Skeletal muscle satellite cell (primary cell): ENCODE measurements at regions not wholly inside any gene's neighbourhood (a gene's known extent, or its start where the extent isn't known, plus 50 kb on each side); places are given as distances from the start of the nearest gene placed in this dataset.

Experiments used
- H3K27me3 ChIP-seq: 2 replicates; pipeline ENCODE4 v1.7.0; 2013; ENCODE audit warnings: low read length; ENCODE audit not compliant: control insufficient read depth, insufficient read depth
- H3K36me3 ChIP-seq: 2 replicates; pipeline ENCODE4 v1.7.0; 2013; ENCODE audit warnings: mild to moderate bottlenecking, control low read depth, low read length; ENCODE audit not compliant: insufficient read depth
- H3K4me1 ChIP-seq: 2 replicates; pipeline ENCODE4 v1.7.0; 2013; ENCODE audit warnings: low read length; ENCODE audit not compliant: control insufficient read depth, insufficient read depth
- H3K4me2 ChIP-seq: 2 replicates; pipeline ENCODE4 v1.7.0; 2013; ENCODE audit warnings: mild to moderate bottlenecking, low read length
- H3K4me3 ChIP-seq: 2 replicates; pipeline ENCODE4 v1.7.0; 2013; ENCODE audit warnings: low read length
- H3K9ac ChIP-seq: 2 replicates; pipeline ENCODE4 v1.7.0; 2013; ENCODE audit warnings: mild to moderate bottlenecking, low read depth, low read length, moderate library complexity
- H3K9me3 ChIP-seq: replicated peaks from 2 replicates; pipeline ENCODE4 v1.7.0; 2013; ENCODE audit warnings: mild to moderate bottlenecking, control low read depth, low read length

GRCh38 chr18:1982056-1982455, 589.2 kb downstream of the METTL4 start:
- Histone ChIP-seq H3K4me3 (no peak overlapping the region), H3K36me3 (no peaks in the 10 kb centered on the region), H3K4me2 (no peak overlapping the region), H3K9me3 (peaks cover 7% of the 10 kb centered on the region), H3K27me3 (no peaks in the 10 kb centered on the region), H3K9ac (no peak overlapping the region), H3K4me1 (no peaks in the 10 kb centered on the region)

- peaks cover 7% of the 10 kb centered on the region for H3K9me3 ChIP-seq
- H3K4me1 ChIP-seq: no peaks in the 10 kb centered on the region
- no peaks in the 10 kb centered on the region for H3K36me3 ChIP-seq
- no peak overlapping the region for H3K4me2 ChIP-seq
- no peaks in the 10 kb centered on the region for H3K27me3 ChIP-seq
- no peak overlapping the region for H3K9ac ChIP-seq
- no peak overlapping the region for H3K4me3 ChIP-seq
Measured at GRCh38 chr18:1983746-1984515, 587.4 kb downstream of the METTL4 start.

GRCh38 chr18:1993866-1994265, 577.4 kb downstream of the METTL4 start:
- Histone ChIP-seq H3K27me3 (no peaks in the 10 kb centered on the region), H3K9ac (no peak overlapping the region), H3K36me3 (no peaks in the 10 kb centered on the region), H3K4me1 (no peaks in the 10 kb centered on the region), H3K9me3 (no peaks in the 10 kb centered on the region), H3K4me2 (no peak overlapping the region), H3K4me3 (no peak overlapping the region)

GRCh38 chr18:1994471-1994870, 576.8 kb downstream of the METTL4 start:
- no peak overlapping the region for H3K9ac ChIP-seq
- H3K4me2 ChIP-seq: no peak overlapping the region
- H3K36me3 ChIP-seq: no peaks in the 10 kb centered on the region
- H3K9me3 ChIP-seq: no peaks in the 10 kb centered on the region
- H3K27me3 ChIP-seq: no peaks in the 10 kb centered on the region
- no peak overlapping the region for H3K4me3 ChIP-seq
- no peaks in the 10 kb centered on the region for H3K4me1 ChIP-seq

GRCh38 chr18:1995041-1995612, 576.2 kb downstream of the METTL4 start:
- H3K9ac ChIP-seq: no peak overlapping the region
- H3K4me1 ChIP-seq: no peaks in the 10 kb centered on the region
- no peaks in the 10 kb centered on the region for H3K36me3 ChIP-seq
- H3K4me3 ChIP-seq: no peak overlapping the region
- no peak overlapping the region for H3K4me2 ChIP-seq
- no peaks in the 10 kb centered on the region for H3K9me3 ChIP-seq
- H3K27me3 ChIP-seq: no peaks in the 10 kb centered on the region

- Histone ChIP-seq H3K4me3 (no peak overlapping the region), H3K27me3 (no peaks in the 10 kb centered on the region), H3K9me3 (no peaks in the 10 kb centered on the region), H3K36me3 (no peaks in the 10 kb centered on the region), H3K9ac (no peak overlapping the region), H3K4me2 (no peak overlapping the region), H3K4me1 (no peaks in the 10 kb centered on the region)
Measured at GRCh38 chr18:1998121-1998520, 573.2 kb downstream of the METTL4 start.

- H3K4me2 ChIP-seq: no peak overlapping the region
- no peak overlapping the region for H3K4me3 ChIP-seq
- H3K4me1 ChIP-seq: no peaks in the 10 kb centered on the region
- no peaks in the 10 kb centered on the region for H3K27me3 ChIP-seq
- no peaks in the 10 kb centered on the region for H3K9me3 ChIP-seq
- H3K36me3 ChIP-seq: no peaks in the 10 kb centered on the region
- no peak overlapping the region for H3K9ac ChIP-seq
Measured at GRCh38 chr18:1999387-1999786, 571.9 kb downstream of the METTL4 start.

- Histone ChIP-seq H3K4me1 (no peaks in the 10 kb centered on the region), H3K9me3 (no peaks in the 10 kb centered on the region), H3K27me3 (no peaks in the 10 kb centered on the region), H3K36me3 (no peaks in the 10 kb centered on the region), H3K4me3 (no peak overlapping the region), H3K9ac (no peak overlapping the region), H3K4me2 (no peak overlapping the region)
Measured at GRCh38 chr18:2002151-2002550, 569.2 kb downstream of the METTL4 start.

GRCh38 chr18:2002604-2003003, 568.7 kb downstream of the METTL4 start:
- Histone ChIP-seq H3K9ac (no peak overlapping the region), H3K27me3 (no peaks in the 10 kb centered on the region), H3K4me3 (no peak overlapping the region), H3K36me3 (no peaks in the 10 kb centered on the region), H3K9me3 (no peaks in the 10 kb centered on the region), H3K4me2 (no peak overlapping the region), H3K4me1 (no peaks in the 10 kb centered on the region)

- Histone ChIP-seq H3K36me3 (no peaks in the 10 kb centered on the region), H3K4me3 (no peak overlapping the region), H3K4me1 (no peaks in the 10 kb centered on the region), H3K9me3 (no peaks in the 10 kb centered on the region), H3K9ac (no peak overlapping the region), H3K27me3 (no peaks in the 10 kb centered on the region), H3K4me2 (no peak overlapping the region)
Measured at GRCh38 chr18:2009942-2010697, 561.2 kb downstream of the METTL4 start.

- Histone ChIP-seq H3K4me3 (no peak overlapping the region), H3K9me3 (no peaks in the 10 kb centered on the region), H3K4me2 (no peak overlapping the region), H3K27me3 (no peaks in the 10 kb centered on the region), H3K9ac (no peak overlapping the region), H3K36me3 (no peaks in the 10 kb centered on the region), H3K4me1 (no peaks in the 10 kb centered on the region)
Measured at GRCh38 chr18:2027016-2027415, 544.3 kb downstream of the METTL4 start.
